Medulla oblongata (tissue), 1 donor: ENCODE measurements at regions not wholly inside any gene's neighbourhood (a gene's known extent, or its start where the extent isn't known, plus 50 kb on each side); places are given as distances from the start of the nearest gene placed in this dataset.
"Not testable (repeated sequence)": the region's sequence is repeated elsewhere in the genome, so short reads cannot be mapped to it uniquely, and the experiment has no call there.

Experiments used
- DNase-seq: peaks from one replicate; pipeline ENCODE4 v3.0.0-alpha.2; 2015; ENCODE audit errors: extremely low spot score

- no peak for DNase-seq
These were observed 659.5 kb upstream of the MBL2 start for GRCh38 chr10:53432035-53432434.

DNA sequence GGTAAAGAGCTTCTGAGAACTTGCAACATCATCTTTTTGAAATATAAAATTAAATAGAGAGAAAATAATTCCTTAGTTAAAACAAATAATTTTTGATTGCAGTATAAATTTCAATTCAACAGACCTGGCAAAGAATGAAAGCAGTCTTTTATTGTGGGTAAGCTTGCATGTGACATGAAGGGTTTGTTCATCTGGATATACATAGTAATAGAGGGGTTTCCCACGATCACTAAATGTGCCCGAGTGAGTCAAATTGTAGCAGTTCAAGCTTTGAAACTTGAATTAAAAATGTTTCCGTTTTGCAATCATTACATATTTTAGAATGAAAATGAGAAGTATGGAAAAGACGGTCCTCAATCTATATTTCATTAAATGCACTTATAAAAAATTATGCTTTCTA, 658.4 kb upstream of the MBL2 start:
- no peak for DNase-seq

- no peak for DNase-seq
These were observed 657.7 kb upstream of the MBL2 start for GRCh38 chr10:53430127-53430891.

DNA sequence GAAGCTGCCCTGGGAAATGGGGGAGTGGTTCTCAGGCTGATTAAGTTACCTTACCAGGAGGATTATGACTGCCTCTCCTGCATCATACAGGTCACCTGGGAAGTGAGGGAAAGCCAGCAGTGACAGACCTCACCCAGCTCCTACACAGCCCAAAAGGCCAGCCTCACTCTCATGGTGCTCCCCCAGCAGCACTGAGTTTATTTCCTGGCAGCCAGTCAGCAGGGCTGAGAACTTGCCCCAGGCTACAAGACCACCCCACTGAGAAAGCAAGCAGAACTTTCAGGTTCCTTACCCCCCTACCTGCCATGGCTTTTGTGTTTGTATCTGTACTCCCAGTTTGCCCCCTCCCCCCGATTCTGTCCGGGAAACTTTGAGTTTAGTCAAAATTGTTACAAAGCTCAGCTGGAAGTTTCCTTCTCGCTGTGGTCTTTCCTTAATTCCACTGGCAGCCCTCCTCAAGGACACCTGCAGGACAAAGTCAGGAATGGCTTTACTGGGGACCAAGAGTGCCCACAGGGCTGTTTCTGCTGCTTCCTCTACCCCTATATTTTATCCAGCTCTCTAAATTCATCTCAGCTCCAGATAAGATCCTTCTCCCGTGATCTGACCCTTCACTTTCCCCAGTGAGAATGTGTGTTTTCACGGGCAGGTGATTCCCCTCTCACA, 649.8 kb upstream of the MBL2 start:
- no peak for DNase-seq

- no peak for DNase-seq
These were observed 640.1 kb upstream of the MBL2 start for GRCh38 chr10:53412651-53413050.

DNA sequence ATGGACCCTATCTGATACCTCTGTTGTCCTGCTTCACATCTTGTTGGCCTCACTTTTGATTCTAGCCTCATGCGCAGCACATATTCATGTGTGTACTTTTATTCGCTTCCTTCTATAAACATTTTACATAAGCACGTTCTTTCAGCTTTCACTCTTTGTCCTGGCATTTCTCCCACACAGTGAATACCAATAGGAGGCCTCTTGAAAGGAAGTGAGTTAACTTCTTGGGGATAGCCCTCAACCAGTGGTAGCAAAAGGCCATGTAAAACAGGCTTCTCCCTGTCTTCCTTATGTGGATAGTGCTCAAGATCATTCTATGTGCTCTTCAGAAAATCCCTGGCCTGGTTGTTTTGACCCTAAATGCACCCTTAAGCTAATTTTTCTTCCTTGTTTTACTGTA, 633.9 kb upstream of the MBL2 start:
- no peak for DNase-seq

- no peak for DNase-seq
These were observed 631.1 kb upstream of the MBL2 start for GRCh38 chr10:53403688-53404087.

GRCh38 chr10:53402594-53402993, 630.0 kb upstream of the MBL2 start:
- no peak for DNase-seq

- no peak for DNase-seq
These were observed 629.0 kb upstream of the MBL2 start for GRCh38 chr10:53401536-53401935.

DNA sequence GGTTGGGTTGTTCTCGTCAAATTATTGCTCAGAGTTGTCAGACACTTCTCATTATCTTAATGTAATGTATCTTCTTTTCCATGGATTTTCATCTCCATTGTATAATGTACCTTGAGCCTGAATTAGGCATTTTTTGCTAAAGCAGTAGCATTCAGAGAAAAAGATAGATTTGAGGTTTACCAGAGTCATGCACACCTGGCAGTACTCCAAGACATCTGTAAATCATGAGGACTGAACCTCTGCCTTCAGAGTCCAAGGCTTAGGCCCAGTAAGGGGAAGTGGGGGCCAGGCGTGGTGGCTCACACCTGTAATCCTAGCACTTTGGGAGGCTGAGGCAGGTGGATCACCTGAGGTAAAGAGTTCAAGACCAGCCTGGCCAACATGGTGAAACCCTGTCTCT, 624.3 kb upstream of the MBL2 start:
- no peak for DNase-seq

DNA sequence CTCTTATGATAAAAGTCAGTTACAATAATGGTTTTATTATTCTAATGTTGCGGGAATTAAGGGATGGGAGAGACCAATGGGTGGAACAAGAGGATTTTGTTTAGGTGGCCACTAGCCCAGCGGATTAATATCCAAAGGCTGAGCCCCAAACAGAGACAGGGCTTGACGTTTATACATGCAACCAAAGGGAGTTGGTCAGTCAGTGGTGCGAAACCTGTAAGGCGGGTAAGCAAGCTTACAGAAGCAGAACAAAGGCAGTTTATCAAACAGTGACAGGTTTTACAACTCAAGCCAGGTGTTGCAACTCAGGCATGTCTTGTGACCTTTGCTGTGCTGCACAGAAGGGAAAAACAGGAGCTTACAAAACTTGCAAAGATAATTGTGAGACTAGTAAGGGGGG, 622.9 kb upstream of the MBL2 start:
- no peak for DNase-seq

DNA sequence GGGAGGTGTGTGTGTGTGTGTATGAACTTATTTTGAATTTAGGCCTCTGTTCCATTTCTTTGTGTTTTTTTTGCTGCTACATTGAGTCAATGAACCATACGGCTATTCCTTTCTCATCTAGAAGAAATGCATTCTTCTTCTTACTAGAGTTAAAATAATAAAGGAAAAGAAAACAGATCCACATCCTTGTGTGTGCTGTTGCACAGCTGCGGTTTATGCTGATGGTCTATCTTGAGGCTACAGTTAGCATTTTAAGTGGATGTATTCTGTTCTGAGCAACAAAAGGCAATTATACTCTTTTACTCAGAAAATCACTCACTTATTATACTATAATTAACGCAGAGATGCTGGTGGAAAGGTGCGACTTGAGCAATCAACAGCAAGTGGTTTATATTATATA, 615.0 kb upstream of the MBL2 start:
- no peak for DNase-seq

GRCh38 chr10:53382543-53382942, 610.0 kb upstream of the MBL2 start:
- DNase-seq = no peak

DNA sequence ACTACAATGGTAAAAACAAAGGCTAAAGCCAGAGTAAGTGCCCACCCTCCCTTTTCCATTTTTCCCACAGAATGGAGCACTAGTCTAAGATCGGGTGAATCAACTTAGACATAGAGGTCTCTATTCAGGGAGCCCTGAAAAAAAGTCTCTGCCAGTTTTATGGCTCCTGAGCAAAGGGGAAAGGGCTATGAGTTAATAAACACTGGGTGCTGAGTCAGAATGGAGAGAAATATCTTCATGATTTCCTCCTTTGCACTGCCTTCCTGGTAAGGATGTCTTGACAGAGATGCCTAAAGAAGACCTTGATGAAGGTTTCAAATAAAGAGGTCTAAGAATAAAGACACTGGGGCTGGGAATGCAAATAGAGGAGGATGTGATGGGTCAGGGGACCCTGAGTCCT, 607.4 kb upstream of the MBL2 start:
- DNase-seq = no peak

DNA sequence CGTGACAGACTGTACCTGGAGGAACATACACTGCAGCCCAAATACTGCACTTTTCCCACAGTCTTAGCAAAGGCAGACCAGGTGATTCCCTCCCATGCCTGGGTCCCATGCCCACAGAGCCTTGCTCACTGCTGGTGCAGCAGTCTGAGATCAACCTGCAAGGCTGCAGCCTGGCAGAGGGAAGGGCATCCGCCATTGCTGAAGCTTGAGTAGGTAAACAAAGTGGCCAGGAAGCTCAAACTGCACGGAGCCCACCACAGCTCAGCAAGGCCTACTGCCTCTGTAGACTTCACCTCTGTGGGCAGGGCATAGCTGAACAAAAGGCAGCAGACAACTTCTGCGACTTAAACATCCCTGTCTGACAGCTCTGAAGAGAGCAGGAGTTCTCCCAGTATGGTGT, 597.8 kb upstream of the MBL2 start:
- DNase-seq = no peak

DNA sequence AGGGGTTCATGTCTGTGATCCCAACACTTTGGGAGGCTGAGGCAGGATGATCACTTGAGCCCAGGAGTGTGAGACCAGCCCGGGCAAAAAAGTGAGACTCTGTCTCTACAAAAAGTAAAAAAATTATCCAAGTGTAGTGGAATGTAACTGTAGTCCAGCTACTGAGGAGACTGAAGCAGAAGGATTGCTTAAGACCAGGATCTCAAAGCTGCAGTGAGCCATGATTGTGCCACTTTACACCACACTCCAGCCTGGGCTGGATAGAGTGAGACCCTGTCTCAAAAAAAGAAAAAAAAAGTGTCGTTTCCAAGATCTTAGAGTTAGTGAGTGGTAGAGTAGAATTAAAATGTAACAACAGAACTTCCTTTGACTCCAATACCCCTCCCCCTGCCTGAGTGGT, 589.4 kb upstream of the MBL2 start:
- no peak for DNase-seq

GRCh38 chr10:53361281-53361680, 588.7 kb upstream of the MBL2 start:
- no peak for DNase-seq

DNA sequence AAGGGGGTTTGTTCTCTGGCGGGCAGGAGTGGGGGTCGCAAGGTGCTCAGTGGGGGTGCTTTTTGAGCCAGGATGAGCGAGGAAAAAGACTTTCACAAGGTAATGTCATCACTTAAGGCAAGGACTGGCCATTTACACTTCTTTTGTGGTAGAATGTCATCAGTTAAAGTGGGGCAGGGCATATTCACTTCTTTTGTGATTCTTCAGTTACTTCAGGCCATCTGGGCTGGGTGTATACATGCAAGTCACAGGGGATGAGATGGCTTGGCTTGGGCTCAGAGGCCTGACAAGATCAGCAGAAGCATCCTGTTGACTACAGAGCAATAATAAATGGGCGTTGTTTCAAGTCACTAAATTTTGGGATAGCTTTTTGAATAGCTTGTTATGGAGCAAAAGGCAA, 586.4 kb upstream of the MBL2 start:
- DNase-seq = not testable (repeated sequence)

DNA sequence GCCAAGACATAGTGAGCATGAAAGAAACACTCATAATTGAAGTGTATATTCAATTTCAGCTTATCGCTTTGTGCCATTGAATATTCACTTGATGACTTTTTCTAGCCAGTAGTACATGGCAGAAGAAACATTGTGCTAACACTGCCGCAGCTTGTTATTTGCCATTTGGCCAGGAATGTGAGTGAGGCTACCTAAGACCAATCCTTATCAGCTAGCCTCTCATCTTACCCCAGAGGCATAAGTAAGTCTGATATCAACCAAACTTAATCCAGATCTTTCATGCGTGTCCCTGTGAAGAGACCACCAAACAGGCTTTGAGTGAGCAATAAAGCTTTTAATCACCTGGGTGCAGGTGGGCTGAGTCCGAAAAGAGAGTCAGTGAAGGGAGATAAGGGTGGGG, 586.0 kb upstream of the MBL2 start:
- no peak for DNase-seq

DNA sequence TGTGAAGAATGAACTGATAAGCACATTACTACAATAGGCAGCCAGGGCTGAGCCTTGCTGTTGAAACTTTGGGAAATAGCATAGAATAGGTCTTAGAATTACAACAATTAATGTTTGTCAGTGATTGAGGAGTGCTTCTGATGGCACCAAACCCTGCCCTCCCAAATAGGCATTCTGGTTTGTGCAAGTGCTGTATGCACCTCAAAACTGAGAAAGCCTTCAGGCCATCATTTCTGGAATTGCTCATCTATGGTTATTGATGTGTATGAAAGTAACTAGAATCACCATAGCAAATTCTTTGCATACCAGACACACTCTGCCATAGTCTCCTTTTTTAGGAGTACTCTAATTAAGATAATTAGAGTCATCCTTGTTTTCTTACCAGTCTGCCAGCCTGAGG, 585.0 kb upstream of the MBL2 start:
- DNase-seq = no peak

DNA sequence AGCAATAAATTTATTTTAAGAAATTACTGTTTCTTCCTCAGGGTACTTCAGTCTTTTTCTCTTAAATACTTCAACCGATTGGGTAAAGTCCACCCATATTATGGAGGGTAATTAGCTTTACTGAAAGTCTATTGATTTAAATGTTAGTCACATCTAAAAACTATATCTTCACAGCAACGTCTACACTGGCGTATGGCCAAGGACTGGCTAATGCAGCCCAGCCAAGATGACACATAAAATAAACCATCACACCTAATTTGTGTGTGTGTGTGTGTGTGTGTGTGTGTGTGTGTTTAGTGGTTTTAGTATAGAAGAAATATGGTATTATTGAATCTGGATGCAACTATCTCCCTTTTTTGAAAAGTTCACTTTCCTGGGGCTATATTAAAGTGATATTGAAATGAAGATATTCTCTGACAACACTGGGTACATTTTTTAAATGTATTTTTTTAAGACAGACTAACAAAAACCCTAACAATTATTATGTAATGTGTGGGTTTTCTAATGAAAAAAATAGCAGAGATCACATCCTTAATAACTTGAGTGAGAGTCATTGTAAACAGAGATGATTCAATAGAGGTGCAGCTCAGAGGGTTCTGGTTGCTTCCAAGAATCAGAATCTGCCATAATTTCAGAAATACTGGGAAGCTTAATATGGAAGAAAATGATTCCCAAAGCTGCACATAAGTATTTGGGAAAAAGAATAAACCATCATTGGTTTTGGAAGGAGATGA, 584.2 kb upstream of the MBL2 start:
- DNase-seq = no peak

- not testable (repeated sequence) for DNase-seq
These were observed 569.9 kb upstream of the MBL2 start for GRCh38 chr10:53342531-53342930.

- not testable (repeated sequence) for DNase-seq
These were observed 565.6 kb upstream of the MBL2 start for GRCh38 chr10:53338199-53338598.
